ENCODE measurements at regions not wholly inside any gene's neighbourhood (a gene's known extent, or its start where the extent isn't known, plus 50 kb on each side); places are given as distances from the start of the nearest gene placed in this dataset.
"Not testable (repeated sequence)": the region's sequence is repeated elsewhere in the genome, so short reads cannot be mapped to it uniquely, and the experiment has no call there.

DNA sequence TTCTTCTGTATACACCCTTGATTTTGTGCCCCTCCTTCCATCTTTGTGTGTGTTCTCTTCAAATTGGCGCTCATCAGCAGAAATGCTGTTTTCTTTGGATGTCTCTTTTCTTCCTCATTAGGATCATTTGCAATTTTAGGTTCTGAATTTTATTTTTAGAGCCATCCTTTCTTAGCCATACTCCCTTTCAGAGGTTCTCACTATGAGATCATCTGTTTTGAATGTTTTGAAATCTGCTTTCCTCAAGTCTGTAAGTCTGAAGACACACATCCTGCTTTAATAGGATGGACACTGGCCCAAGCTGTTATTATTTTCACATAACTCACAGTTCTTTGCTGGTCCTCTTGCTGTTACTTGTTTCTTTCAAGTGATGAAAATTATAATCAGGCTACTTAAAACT is 124.8 kb downstream of the BDH1 start:
- DNase-seq (ENCODE audit: low read depth, low spot score), result no peak

DNA sequence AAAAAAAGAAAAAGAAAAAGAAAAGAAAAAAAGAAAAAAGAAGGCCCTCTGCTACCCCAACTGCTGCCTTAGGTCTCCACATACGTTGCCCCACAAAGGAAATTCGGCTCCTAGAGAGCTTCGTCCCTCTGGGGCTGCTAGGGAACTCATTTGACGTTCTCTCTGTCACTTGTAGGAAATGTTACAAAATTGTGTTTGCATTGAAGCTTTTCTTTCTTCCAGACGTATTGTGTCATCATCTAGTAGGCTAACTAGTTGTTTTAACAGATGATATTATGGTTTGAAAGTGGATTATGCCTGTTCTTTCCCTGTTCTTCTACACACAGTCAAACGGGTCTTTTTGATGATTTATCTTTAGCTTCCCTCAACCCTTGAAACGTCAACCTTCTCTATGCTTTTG is 125.3 kb downstream of the BDH1 start:
- DNase-seq (ENCODE audit: low read depth, low spot score), result no peak

DNA sequence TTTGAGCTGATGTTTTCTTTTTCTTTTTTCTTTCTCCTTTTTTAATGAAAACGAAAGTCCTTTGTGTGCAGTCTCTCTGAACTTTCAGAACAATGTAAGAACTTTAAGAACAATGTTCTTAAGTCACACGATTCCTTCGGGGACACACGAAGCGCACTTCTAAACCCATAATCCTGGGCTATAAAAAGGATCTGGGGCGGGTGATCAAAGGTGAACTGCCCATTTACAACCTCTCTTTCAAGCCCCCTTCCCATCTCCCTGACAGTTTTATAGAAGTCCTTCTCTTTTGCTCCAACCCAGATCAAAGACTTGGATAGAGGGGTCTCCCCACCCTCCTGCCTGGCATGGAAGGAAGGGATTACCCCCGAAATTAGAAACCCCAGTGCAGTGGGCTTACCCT is 126.8 kb downstream of the BDH1 start:
- no peak for DNase-seq (ENCODE audit: low read depth, low spot score)

DNA sequence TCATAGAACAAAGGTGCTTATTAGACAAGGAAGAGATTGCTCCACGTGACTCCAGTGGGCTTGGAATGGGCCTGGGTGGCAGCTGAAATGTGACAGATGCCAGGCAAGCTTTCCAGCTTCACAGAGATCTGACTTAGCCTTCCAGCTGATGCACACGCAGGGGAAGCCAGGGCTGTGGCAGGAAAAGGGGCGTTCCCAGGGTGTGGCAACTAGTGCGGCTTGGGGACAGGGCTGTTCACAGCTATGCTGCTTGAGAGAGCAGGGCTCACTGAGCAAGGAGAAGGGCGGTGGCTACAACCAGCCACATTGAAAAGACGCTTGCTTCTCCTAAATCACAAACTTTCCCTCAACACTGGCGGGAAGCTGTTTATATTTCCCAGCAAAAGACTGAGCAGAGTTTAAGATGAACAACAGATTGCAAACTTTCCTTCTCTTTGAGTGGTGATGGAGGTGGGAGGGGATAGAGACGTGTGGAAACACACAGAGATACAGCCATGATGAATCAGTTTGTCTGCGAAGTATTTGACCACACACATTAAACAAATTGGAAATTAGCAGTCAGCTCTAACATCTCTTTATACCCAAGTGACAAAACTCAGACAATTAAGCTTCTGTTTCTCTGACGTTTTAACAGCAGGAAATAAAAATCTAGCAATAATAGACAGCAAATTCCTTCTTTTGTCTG is 127.5 kb downstream of the BDH1 start:
- DNase-seq (ENCODE audit: low read depth, low spot score), result no peak

DNA sequence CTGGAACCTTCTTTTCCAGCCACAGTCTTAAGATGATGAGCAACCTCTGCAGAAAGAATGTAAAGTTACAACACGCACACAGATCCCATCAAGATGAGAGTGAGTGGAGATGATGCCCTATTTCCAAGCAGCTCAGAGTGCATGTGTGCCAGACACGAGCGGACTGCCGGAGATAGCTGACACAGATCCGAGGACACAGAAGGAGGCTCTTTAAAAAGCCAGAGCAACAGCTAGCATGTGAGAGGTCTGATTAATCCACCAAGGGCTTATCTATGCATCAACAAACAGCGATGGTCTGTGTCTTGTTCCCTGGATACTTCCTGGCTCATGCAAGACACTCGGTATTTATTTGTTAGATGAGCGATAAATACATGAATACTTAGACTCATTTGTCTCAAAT is 128.6 kb upstream of the DLG1 start:
- no peak for DNase-seq (ENCODE audit: low read depth, low spot score)

DNA sequence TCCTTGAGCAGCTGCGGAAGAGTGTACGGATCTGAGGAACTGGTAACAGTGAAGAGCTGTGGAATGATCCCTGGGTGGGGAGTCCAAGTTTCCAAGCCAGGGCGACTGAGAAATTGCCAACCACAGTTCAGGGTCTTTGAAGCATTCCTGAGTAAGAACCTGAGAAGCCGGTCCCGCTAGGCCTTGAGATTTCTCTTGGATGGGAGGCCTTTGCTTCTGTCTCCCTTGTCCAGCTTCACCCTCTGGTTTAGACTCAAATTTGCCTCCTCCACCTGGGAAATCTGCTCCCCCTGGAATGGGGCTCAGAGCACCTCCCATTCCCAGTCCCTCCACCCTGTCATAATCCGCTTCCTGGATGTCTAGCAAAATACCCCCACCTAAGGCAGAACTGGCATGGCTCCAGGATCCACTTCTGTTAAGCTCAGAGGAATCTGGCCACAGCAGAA is 127.7 kb upstream of the DLG1 start:
- no peak for DNase-seq (ENCODE audit: low read depth, low spot score)

DNA sequence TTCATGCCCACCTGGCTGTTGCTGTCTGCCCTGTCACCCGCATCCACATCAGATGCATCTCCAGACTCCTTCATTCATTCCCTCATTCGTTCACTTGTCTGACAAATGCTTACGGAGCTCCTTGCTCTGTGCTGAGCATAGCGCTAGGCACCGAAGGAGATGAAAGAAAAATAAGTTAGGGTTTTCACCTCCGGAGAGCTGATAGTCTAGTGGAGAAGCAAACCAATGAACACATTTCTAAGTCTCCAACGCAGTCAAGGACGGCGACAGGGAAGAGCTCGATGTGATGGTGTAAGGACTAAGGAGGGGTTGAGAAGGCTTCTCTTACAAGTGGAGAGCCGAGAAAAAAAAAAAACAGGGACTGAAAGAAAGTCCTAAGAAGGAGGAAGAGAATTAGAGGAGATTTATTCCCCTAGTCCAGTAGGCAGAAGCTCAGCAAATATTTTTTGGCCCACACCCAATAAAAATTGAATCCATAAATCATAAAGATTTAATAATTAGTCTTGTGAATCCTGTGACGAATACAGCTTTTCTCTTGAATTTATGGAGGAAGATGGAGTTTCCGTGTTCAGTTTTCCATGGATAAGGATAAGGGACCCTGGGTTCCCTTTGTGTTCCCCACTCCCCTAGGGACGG is 127.2 kb upstream of the DLG1 start:
- DNase-seq (ENCODE audit: low read depth, low spot score), result no peak

DNA sequence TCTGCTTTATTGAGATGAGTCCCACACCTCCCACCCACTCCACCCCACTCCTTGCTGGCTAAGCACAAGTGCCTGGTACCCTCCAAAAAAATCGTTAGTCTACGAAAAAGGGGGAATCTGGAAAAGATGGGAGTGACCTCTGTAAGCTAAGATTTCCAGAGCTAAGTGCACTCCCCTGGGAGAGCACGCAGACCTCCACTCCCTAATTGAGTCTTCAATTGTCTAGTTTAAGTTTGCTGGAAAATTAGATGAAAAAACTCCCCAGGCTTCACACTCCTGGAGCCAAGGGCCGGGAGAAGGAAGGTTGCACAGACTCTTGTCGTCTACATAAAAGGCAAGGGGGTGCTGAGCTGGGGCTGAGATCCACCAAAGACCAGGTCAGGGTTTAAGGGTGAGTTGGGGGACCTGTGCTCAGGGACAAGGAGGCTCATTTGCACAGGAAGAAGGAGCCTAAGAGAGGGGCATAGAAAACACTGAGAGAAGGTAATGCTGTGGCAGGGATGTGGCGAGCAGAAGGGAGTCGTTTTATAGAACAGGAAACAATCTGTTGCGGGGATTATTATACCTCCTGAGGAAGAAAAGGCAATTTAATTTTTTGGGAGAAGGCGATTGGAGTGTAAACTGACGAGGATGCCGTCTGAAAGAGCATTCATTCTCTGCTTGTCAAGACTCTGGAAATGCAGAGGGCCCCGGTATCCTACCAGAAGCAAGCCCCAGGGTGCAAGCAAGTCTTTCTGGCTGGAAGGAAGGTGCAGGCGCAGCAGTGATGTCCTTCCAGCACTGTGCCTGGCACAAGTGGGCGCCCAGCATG is 126.5 kb upstream of the DLG1 start:
- DNase-seq (ENCODE audit: low read depth, low spot score), result no peak

DNA sequence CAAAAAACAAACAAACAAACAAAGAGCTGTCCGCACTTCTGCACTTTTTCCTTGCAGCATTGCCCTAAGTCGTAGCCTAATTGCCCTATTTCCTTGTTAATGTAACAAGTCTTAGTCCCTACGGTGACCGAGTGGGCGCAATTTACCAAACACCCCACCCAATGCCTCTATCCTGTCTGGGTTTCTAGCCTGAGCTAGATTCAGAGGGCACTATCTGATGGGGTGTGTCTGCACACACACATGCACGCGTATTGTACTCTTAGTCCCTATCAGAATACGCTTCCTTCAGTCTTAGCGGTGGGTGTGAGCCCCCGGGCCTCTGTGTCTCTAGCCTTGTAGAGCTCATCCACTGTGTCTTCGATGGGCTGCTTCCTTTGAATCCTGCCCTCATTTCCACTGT is 125.9 kb upstream of the DLG1 start:
- DNase-seq (ENCODE audit: low read depth, low spot score), result no peak

DNA sequence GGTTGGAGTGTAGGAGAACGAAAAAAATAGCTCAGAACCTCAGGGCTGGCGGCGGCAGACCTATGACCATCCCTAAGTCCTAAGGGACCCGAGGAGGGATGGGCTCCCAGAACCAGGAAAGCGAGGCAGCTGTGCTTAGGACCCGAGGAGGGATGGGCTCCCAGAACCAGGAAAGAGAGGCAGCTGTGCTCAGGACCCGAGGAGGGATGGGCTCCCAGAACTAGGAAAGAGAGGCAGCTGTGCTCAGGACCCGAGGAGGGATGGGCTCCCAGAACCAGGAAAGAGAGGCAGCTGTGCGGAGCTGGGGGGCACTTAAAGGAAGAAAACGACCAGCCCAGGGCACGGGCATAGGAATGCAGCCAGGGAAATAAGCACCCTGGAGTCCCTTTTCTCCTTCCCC is 125.0 kb upstream of the DLG1 start:
- no peak for DNase-seq (ENCODE audit: low read depth, low spot score)

DNA sequence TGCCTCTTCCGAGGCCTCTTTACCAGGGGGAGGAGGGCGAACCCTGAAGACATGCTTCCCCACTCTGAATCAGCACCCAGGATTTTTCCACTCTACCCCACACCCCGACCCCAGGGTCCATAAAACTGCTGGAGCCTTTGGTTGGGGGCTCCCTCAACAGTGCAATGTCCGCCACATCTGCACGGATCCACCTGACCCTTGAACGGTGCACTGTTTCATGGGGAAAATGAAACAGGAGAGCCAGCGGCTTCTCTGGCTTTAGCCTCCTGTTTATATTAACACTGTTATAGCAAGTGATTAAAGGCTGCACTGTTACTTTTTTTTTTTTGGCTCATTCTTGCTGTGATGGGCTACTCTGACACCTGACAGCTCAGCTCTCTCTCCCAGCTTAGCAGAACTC is 124.1 kb upstream of the DLG1 start:
- DNase-seq (ENCODE audit: low read depth, low spot score), result no peak

DNA sequence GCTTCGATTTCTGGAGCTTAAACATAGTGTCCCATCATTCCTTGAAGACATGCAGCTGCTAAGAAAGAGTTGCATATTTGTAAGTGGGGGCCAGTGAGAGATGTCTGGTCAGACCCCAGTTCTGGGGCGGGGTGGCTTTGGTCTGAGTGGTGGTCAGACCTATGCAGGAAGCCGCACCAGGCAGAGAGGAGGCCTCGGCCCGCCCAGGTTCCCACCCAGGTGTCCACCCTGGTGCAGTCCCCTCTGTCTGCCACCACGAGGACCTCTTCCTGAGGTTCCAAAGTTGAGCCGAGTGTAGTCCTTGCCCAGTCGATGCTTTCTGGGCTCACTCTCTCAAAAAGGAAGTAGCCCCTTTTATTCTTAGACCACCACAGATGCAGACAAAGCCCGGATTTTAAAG is 122.6 kb upstream of the DLG1 start:
- no peak for DNase-seq (ENCODE audit: low read depth, low spot score)

DNA sequence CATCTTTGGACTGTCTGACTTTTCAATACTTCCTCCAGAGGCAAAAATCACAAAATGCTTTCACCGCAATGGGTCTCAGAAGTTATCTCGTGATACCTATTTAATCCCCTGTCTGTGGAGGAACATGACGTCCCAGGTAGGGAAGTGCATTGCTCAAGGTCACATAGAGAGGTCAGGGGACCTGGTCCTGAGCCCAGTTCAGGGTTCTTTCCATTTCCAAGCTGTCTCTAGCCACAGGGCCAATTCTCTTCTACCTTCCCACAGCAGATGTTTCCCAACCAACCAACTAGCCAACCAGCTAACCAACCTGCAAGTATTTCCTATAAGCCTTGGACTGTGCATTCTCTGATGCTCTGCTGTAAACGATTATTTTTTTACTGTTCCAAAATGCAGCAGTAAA is 122.2 kb upstream of the DLG1 start:
- DNase-seq (ENCODE audit: low read depth, low spot score), result no peak

DNA sequence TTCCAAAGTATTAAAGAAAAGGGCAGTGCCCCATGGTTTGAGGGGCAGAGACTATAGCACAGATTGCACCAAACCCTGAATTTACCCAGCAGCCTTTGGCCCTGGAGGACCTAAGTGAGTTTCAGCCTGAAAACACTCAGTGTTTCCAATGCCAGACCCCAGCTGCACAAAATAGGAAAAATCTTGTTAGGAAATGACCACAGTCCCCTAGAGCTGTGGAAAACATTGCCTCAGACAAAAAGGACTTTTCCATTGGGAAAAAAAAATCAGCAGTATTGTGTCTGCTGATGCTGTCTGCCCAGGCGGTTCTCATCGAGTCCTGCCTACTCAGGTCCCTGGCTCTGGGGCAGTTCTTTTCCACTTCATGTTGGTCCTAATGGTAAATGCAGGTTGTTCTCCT is 121.7 kb upstream of the DLG1 start:
- DNase-seq (ENCODE audit: low read depth, low spot score), result no peak

DNA sequence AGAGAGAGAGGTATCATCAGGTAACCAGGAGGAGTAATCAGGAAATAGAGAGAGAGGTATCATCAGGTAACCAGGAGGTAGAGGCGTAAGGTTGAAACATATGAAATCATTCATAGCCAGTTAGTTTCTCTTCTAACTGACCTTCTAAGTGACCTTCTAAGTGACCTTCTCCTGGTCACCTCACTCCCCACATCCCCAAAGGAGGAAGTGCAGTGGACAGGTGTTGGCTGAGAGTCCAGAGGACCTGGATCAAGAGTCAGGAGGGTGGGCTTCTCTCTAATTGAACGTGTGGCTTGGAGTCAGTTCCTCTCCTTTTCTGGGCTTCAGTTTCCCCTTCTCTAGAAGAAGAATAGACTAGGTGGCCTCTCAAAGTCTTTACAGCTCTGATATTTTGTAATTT is 121.3 kb upstream of the DLG1 start:
- DNase-seq (ENCODE audit: low read depth, low spot score), result no peak

DNA sequence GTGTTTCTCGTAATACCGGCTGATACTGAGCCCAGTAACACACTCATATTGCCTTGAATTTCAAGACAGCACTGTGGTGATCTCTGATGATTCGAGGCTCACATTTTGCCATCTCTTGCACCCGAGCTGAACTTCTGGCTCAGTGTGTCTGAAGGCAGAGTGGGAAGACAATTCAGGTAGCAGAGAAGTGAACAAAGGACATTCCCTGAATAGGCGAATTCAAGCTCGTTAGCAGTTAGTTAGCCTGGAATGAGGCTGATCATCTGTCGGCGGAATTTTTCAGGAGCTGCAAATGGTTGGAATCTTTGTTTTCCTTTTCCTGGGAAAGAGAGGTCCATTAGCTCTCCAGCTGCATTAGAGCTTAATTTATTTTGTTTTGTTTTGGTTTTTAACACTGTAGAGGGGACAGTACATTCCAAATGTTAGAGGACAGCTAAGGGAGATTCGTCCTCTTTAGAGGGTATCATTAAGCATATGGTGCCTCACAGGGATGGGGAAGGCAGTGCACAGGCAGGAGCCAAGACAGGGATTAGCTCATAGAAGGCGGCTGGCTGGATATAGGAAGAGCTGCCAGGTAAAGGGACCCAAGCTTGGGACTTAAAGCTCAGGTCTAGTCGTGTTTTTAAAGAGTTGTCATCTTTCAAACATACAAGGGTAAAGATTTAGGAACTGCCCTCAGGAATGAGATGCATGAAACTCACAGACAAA is 119.7 kb upstream of the DLG1 start:
- no peak for DNase-seq (ENCODE audit: low read depth, low spot score)

DNA sequence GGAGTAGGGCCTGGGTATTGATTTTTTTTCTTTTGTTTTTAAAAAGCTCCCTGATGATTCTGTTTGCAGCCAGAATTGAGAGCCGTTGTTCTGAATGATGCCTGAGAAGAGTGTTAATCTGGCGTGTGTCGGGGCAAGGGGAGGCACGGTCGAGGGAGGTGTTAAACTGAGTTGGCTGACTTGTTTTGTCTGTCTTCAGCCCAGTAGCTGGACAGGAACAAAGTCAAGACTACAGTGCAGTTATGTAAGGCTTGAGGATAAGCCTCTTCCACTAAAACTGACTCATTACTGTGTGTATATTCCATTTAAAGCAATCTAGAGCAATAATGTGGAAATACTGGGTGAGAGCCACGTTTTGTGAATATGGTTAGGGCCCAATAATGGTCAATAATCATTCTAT is 119.0 kb upstream of the DLG1 start:
- peak; percentile 4 for DNase-seq (ENCODE audit: low read depth, low spot score)

DNA sequence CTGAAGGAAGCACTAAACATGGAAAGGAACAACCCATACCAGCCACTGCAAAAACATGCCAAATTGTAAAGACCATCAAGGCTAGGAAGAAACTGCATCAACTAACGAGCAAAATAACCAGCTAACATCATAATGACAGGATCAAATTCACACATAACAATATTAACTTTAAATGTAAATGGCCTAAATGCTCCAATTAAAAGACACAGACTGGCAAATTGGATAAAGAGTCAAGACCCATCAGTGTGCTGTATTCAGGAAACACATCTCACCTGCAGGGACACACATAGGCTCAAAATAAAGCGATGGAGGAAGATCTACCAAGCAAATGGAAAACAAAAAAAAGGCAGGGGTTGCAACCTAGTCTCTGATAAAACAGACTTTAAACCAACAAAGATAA is 113.5 kb upstream of the DLG1 start:
- not testable (repeated sequence) for DNase-seq (ENCODE audit: low read depth, low spot score)

DNA sequence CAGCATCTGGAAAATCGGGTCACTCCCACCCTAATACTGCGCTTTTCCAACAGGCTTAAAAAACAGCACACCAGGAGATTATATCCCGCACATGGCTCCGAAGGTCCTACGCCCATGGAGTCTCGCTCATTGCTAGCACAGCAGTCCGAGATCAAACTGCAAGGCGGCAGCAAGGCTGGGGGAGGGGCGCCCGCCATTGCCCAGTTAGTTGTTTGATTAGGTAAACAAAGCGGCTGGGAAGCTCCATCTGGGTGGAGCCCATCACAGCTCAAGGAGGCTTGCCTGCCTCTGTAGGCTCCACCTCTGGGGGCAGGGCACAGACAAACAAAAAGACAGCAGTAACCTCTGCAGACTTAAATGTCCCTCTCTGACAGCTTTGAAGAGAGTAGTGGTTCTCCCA is 111.8 kb upstream of the DLG1 start:
- DNase-seq (ENCODE audit: low read depth, low spot score), result not testable (repeated sequence)

DNA sequence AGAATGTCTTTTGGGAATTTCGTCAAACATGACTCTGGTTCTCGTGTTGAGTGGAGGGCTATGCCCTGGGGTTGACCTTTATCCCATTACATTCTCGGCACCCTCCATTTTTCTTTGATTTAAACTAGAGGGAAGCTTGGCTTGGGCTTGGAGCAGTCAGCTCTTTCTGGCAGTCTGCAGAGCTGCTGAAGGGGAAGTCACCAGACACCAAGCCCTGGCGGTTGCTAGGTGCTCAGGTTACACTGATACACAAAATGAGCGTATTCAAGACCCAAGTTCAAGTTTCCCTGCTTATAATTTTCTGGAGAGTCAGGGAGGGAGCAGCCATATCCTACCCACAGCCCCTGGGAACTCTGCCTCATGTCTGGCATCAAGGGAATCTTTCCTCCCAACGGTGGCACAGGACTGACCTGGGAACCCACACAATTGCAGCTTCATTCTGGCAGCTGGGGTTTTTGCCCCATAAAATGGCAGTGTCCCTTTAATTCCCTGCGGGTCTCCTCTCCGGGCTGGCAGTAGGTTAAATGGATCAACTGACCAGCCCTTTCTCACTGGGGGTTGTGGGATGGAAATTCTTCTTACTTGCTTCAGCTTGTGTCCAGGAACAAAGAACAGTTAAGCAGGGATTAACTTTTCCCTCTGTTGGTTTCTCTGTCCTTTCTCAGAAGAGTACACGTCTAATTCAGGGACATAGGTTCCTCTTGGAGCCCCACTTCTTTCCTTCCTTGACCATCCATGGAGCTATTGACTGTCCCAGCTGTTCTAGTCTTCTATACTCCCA is 110.0 kb upstream of the DLG1 start:
- DNase-seq (ENCODE audit: low read depth, low spot score), result no peak

DNA sequence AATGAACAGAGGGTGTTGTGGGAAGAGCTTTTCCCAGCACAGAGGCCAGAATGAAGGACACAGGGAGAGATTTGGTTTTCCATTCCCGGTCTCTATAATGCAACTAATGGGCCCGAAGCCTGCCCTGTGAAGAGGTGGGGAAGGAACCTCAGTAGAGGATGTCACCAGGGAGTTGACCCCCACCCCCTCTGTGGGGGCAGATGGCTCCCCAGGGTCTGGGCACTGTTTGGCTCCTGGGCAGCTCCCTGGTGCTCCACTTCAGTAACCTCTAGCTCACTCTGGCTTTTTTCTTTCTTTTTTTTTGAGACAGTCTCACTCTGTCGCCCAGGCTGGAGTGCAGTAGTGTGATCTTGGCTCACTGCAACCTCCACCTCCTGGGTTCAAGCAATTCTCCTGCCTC is 109.1 kb upstream of the DLG1 start:
- DNase-seq (ENCODE audit: low read depth, low spot score), result no peak

Measured in pulmonary artery endothelial cell (primary cell).